SK-N-SH (cell line): ENCODE measurements at regions not wholly inside any gene's neighbourhood (a gene's known extent, or its start where the extent isn't known, plus 50 kb on each side); places are given as distances from the start of the nearest gene placed in this dataset.

Source experiments
- CTCF ChIA-PET: fragments of 300-600, 350-600 bp; formaldehyde crosslinking; extraction: SDS; loops from one replicate; lab custom pipeline; 2021; lab: Yijun Ruan, JAX
- POLR2A ChIA-PET: fragments of 350-600 bp; sonication (Branson Sonifier 250); formaldehyde crosslinking; extraction: SDS; loops from one replicate; lab custom pipeline; 2020; ENCODE audit warnings: antibody characterized with exemption, inconsistent platforms; lab: Yijun Ruan, JAX
- DNase-seq: peaks from one replicate; pipeline ENCODE4 v3.0.0; 2012
- H2AFZ ChIP-seq: fragments of 200-600 bp; sonication (generic); 2 replicates; pipeline ENCODE4 v1.8.1; 2016; ENCODE audit warnings: antibody characterized with exemption, mild to moderate bottlenecking, low read depth
- H3F3A ChIP-seq: fragments of 200-600 bp; sonication (generic); replicated peaks from 2 replicates; pipeline ENCODE3; 2016; ENCODE audit warnings: antibody characterized with exemption, mild to moderate bottlenecking; ENCODE audit not compliant: insufficient read depth
- H3K27ac ChIP-seq, 2 experiments: fragments of 200-500 bp in 1 of 2; fragments of 200-600 bp in 1 of 2; sonication (Bioruptor generic) in 1 of 2; sonication (generic), shearing (Covaris generic) in 1 of 2; 2 replicates each; pipeline versions ENCODE4 v1.5.1 to v1.6.1; 2014 to 2016; ENCODE audit warnings: low read depth in 2 of 2, inconsistent platforms in 1 of 2, low read length in 1 of 2, mild to moderate bottlenecking in 1 of 2, mixed read lengths in 1 of 2
- H3K27me3 ChIP-seq: fragments of 200-600 bp; sonication (generic), shearing (Covaris generic); 2 replicates; pipeline ENCODE4 v1.6.1; 2016; ENCODE audit warnings: mixed run types; ENCODE audit not compliant: insufficient read depth
- H3K36me3 ChIP-seq, 2 experiments: fragments of 200-500 bp in 1 of 2; fragments of 200-600 bp in 1 of 2; sonication (Bioruptor generic) in 1 of 2; sonication (generic) in 1 of 2; replicated peaks in 1 of 2; 2 replicates each; pipeline versions ENCODE3 to v1.5.1; 2014 to 2016; ENCODE audit warnings: low read length in 1 of 2, mild to moderate bottlenecking in 1 of 2; ENCODE audit not compliant: insufficient read depth in 2 of 2, control insufficient read depth in 1 of 2
- H3K4me1 ChIP-seq, 2 experiments: fragments of 200-500 bp in 1 of 2; fragments of 200-600 bp in 1 of 2; sonication (Bioruptor generic) in 1 of 2; sonication (generic), shearing (Covaris generic) in 1 of 2; 2 replicates each; pipeline versions ENCODE4 v1.5.1 to v1.6.1; 2014 to 2016; ENCODE audit warnings: low read depth in 1 of 2, low read length in 1 of 2, mixed run types in 1 of 2; ENCODE audit not compliant: insufficient read depth in 2 of 2, control insufficient read depth in 1 of 2
- H3K4me2 ChIP-seq: fragments of 200-600 bp; sonication (generic), shearing (Covaris generic); 2 replicates; pipeline ENCODE4 v1.6.1; 2017; ENCODE audit warnings: mixed run types
- H3K4me3 ChIP-seq, 2 experiments: fragments of 200-500 bp in 1 of 2; fragments of 200-600 bp in 1 of 2; sonication (Bioruptor generic) in 1 of 2; sonication (generic), shearing (Covaris generic) in 1 of 2; 2 replicates each; pipeline versions ENCODE4 v1.5.1 to v1.8.1; 2014 to 2016; ENCODE audit warnings: low read depth in 2 of 2, inconsistent platforms in 1 of 2, low read length in 1 of 2, mild to moderate bottlenecking in 1 of 2, mixed read lengths in 1 of 2, moderate library complexity in 1 of 2
- H3K79me2 ChIP-seq: fragments of 200-600 bp; sonication (generic); 2 replicates; pipeline ENCODE4 v1.8.1; 2017; ENCODE audit warnings: mild to moderate bottlenecking; ENCODE audit not compliant: insufficient read depth
- H3K9ac ChIP-seq: fragments of 200-600 bp; sonication (generic); 2 replicates; pipeline ENCODE4 v1.6.1; 2017; ENCODE audit warnings: mixed run types
- H3K9me2 ChIP-seq: fragments of 200-600 bp; sonication (generic); 2 replicates; pipeline ENCODE4 v1.6.1; 2017; ENCODE audit warnings: mixed run types
- H3K9me3 ChIP-seq: fragments of 200-600 bp; sonication (generic); 2 replicates; pipeline ENCODE4 v1.6.1; 2017; ENCODE audit warnings: mixed run types, mild to moderate bottlenecking, moderate library complexity
- H4K20me1 ChIP-seq: fragments of 200-600 bp; sonication (generic); 2 replicates; pipeline ENCODE4 v1.6.1; 2017; ENCODE audit warnings: mild to moderate bottlenecking, mixed run types; ENCODE audit not compliant: insufficient read depth
- ELF1 ChIP-seq: IDR thresholded peaks from 2 replicates; pipeline ENCODE4 v1.4.0; 2012
- EP300 ChIP-seq, 2 experiments: IDR thresholded peaks; 2 replicates each; pipeline versions ENCODE4 v1.4.0 to v1.6.1; 2012; ENCODE audit warnings: borderline replicate concordance in 1 of 2, low read depth in 1 of 2, low read length in 1 of 2
- EZH2phosphoT487 ChIP-seq: fragments of 200-600 bp; sonication (generic); IDR thresholded peaks from 2 replicates; pipeline ENCODE4 v1.6.1; 2017; ENCODE audit warnings: low read depth, mixed run types, mild to moderate bottlenecking, antibody characterized with exemption, moderate library complexity, borderline replicate concordance
- FOSL2 ChIP-seq: IDR thresholded peaks from 2 replicates; pipeline ENCODE4 v1.4.0; 2012; ENCODE audit warnings: low read depth, mild to moderate bottlenecking, moderate library complexity, borderline replicate concordance
- FOXJ3 ChIP-seq: sonication (generic); formaldehyde crosslinking; IDR thresholded peaks from 2 replicates; pipeline ENCODE4 v1.5.1; 2020; ENCODE audit warnings: mild to moderate bottlenecking, missing genetic modification reagents
- FOXM1 ChIP-seq: IDR thresholded peaks from 2 replicates; pipeline ENCODE4 v1.4.0; 2012; ENCODE audit warnings: low read depth, mild to moderate bottlenecking
- GABPA ChIP-seq: IDR thresholded peaks from 2 replicates; pipeline ENCODE4 v1.4.0; 2012; ENCODE audit warnings: low read depth, mild to moderate bottlenecking
- GATA2 ChIP-seq: sonication (generic); formaldehyde crosslinking; IDR thresholded peaks from 2 replicates; pipeline ENCODE4 v1.5.0; 2020; ENCODE audit warnings: mild to moderate bottlenecking, missing genetic modification reagents
- JUND ChIP-seq: IDR thresholded peaks from 2 replicates; pipeline ENCODE4 v1.4.0; 2012
- MAX ChIP-seq: IDR thresholded peaks from 2 replicates; pipeline ENCODE4 v1.4.0; 2012; ENCODE audit warnings: low read depth
- NFIC ChIP-seq: IDR thresholded peaks from 2 replicates; pipeline ENCODE4 v1.4.0; 2012; ENCODE audit warnings: borderline replicate concordance
- NRF1 ChIP-seq: IDR thresholded peaks from 2 replicates; pipeline ENCODE4 v1.6.1; 2012; ENCODE audit warnings: low read depth, mild to moderate bottlenecking, low read length
- PBX3 ChIP-seq: IDR thresholded peaks from 2 replicates; pipeline ENCODE4; 2012
- POLR2AphosphoS5 ChIP-seq: IDR thresholded peaks from 2 replicates; pipeline ENCODE4 v1.6.1; 2012; ENCODE audit warnings: low read depth, low read length
- RAD21 ChIP-seq: IDR thresholded peaks from 2 replicates; pipeline ENCODE4 v1.6.1; 2012; ENCODE audit warnings: mild to moderate bottlenecking, low read length
- RFX5 ChIP-seq: IDR thresholded peaks from 2 replicates; pipeline ENCODE4 v1.6.1; 2012; ENCODE audit warnings: mild to moderate bottlenecking, improper control_type of control experiment, low read length
- RXRA ChIP-seq: IDR thresholded peaks from 2 replicates; pipeline ENCODE4 v1.4.0; 2012; ENCODE audit warnings: low read depth, mild to moderate bottlenecking, borderline replicate concordance
- SIN3A ChIP-seq: IDR thresholded peaks from 2 replicates; pipeline ENCODE4 v1.6.1; 2012; ENCODE audit warnings: low read depth, mild to moderate bottlenecking, low read length, moderate library complexity, borderline replicate concordance
- WGBS: methylation state at CpG from one replicate; pipeline ENCODE4 v1.1.6; 2017; ENCODE audit warnings: low lambda C conversion rate; 5-methylcytosine and 5-hydroxymethylcytosine counted together
- TF ChIP-seq, protein P1 (sequence below): IDR thresholded peaks from 2 replicates; pipeline ENCODE4 v1.6.1; 2012; ENCODE audit warnings: mild to moderate bottlenecking, low read depth, low read length, moderate library complexity
- TF ChIP-seq, protein P2 (sequence below): fragments of 150-350 bp; IDR thresholded peaks from 2 replicates; pipeline ENCODE4 v1.6.1; 2016; ENCODE audit warnings: mild to moderate bottlenecking, low read depth, low read length

DNA sequence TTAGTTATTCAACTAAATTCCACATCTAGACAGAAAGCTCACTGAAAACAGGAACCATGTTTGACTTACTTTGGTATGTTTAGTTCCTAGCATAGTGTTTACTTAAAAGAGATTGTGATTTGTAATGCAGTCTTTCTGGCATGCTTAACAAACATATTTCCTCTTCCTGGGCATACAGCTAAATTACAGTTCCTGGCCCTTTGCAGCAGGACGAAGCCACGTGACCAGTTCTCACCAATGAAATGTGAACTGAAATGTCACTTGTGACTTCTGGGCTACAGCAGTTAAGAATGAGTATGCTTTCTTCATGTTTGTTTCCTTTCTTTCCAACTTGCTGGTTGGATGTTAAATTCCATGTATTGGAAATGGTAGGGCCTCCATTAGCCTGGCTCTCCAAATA lies 330.5 kb downstream of the FIGN start (continued):
- TF ChIP-seq FOSL2 (no peak), ELF1 (no peak), NRF1 (no peak)

DNA sequence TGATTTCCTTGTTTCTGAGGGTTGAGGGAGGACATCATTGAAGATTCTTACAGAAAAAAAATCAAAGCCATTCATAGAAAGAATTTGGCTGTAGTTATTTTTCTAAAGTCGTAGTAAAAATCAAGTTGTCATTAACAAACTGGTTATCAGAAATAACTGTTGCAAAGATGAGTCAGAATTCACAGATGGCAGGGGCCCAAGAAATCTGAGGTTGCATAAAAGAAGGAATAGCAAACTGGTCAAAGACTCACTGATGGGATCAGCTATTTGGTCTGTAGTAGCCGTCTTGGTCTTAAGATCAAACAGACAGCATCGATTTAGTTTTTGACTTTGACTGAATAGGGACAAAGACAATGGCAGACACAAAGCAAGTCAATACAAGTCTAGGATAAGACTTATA lies 334.3 kb downstream of the FIGN start:
- no peaks in the 10 kb centered on the region for H3K4me1 ChIP-seq
- H3K36me3 ChIP-seq, result no peaks in the 10 kb centered on the region
- no peak for DNase-seq
- no peaks in the 10 kb centered on the region for H3K9me2 ChIP-seq
- POLR2A ChIA-PET, result no interaction called here
- H3K4me2 ChIP-seq, result no peak overlapping the region
- no peaks in the 10 kb centered on the region for H3F3A ChIP-seq
- H3K79me2 ChIP-seq, result no peaks in the 10 kb centered on the region
- no peak overlapping the region for H3K4me3 ChIP-seq
- H2AFZ ChIP-seq, result no peak overlapping the region
- no peaks in the 10 kb centered on the region for H3K27me3 ChIP-seq
- TF ChIP-seq JUND (peak; percentile 7; the same call in 1 of the 2 replicates), SIN3A (no peak)
- H4K20me1 ChIP-seq, result no peaks in the 10 kb centered on the region
- H3K9ac ChIP-seq, result no peak overlapping the region
- CTCF ChIA-PET, result no interaction called here
- no peaks in the 10 kb centered on the region for H3K9me3 ChIP-seq
- no peak overlapping the region for H3K27ac ChIP-seq
- 53% methylated on average over 3 of the region's 3 CpGs for WGBS

DNA sequence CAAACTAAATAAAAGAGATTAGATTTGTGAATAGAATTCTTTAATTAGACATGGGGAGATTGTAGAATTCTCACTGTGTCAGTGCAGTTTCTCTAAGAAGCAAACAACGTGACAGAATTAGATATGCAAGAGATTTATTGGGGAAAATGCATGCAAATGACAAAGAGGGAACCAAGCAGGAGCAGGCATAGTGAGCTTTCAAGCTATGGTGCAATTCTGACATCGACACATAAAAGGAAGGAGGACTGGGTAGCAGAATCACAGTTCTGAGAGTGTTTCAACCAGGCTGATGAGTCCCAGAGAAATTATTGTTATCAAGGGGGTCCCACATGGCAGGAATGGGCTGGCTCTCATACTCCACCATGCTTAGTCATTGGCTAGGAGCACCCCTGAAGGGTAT lies 338.4 kb downstream of the FIGN start:
- H3K4me1 ChIP-seq, result no peaks in the 10 kb centered on the region
- POLR2A ChIA-PET, result no interaction called here
- no peak overlapping the region for H3K27ac ChIP-seq
- H3K9me2 ChIP-seq, result no peaks in the 10 kb centered on the region
- H3K4me2 ChIP-seq, result no peak overlapping the region
- H3K27me3 ChIP-seq, result no peaks in the 10 kb centered on the region
- no peaks in the 10 kb centered on the region for H3F3A ChIP-seq
- DNase-seq, result no peak
- H3K79me2 ChIP-seq, result no peaks in the 10 kb centered on the region
- no peak overlapping the region for H3K4me3 ChIP-seq
- no peak for TF ChIP-seq JUND
- no peak for TF ChIP-seq FOXJ3 (CRISPR knock-in tag)
- TF ChIP-seq EZH2phosphoT487, result no peak
- no peak for TF ChIP-seq FOSL2
- TF ChIP-seq RXRA, result no peak
- no peak for TF ChIP-seq RFX5
- TF ChIP-seq, protein P1, sequence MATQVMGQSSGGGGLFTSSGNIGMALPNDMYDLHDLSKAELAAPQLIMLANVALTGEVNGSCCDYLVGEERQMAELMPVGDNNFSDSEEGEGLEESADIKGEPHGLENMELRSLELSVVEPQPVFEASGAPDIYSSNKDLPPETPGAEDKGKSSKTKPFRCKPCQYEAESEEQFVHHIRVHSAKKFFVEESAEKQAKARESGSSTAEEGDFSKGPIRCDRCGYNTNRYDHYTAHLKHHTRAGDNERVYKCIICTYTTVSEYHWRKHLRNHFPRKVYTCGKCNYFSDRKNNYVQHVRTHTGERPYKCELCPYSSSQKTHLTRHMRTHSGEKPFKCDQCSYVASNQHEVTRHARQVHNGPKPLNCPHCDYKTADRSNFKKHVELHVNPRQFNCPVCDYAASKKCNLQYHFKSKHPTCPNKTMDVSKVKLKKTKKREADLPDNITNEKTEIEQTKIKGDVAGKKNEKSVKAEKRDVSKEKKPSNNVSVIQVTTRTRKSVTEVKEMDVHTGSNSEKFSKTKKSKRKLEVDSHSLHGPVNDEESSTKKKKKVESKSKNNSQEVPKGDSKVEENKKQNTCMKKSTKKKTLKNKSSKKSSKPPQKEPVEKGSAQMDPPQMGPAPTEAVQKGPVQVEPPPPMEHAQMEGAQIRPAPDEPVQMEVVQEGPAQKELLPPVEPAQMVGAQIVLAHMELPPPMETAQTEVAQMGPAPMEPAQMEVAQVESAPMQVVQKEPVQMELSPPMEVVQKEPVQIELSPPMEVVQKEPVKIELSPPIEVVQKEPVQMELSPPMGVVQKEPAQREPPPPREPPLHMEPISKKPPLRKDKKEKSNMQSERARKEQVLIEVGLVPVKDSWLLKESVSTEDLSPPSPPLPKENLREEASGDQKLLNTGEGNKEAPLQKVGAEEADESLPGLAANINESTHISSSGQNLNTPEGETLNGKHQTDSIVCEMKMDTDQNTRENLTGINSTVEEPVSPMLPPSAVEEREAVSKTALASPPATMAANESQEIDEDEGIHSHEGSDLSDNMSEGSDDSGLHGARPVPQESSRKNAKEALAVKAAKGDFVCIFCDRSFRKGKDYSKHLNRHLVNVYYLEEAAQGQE, result no peak
- no peak for TF ChIP-seq SIN3A
- TF ChIP-seq POLR2AphosphoS5, result no peak
- no peak for TF ChIP-seq MAX
- TF ChIP-seq RAD21, result no peak
- TF ChIP-seq FOXM1, result no peak
- TF ChIP-seq GATA2 (CRISPR knock-in tag), result no peak
- no peak for TF ChIP-seq EP300 (IDR thresholded peaks at IDR 0.05; ENCODE audit: borderline replicate concordance in 1 of 2, low read depth in 1 of 2, low read length in 1 of 2)
- TF ChIP-seq PBX3, result no peak
- TF ChIP-seq, protein P2, sequence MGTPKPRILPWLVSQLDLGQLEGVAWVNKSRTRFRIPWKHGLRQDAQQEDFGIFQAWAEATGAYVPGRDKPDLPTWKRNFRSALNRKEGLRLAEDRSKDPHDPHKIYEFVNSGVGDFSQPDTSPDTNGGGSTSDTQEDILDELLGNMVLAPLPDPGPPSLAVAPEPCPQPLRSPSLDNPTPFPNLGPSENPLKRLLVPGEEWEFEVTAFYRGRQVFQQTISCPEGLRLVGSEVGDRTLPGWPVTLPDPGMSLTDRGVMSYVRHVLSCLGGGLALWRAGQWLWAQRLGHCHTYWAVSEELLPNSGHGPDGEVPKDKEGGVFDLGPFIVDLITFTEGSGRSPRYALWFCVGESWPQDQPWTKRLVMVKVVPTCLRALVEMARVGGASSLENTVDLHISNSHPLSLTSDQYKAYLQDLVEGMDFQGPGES, result no peak
- no peak for TF ChIP-seq NFIC
- TF ChIP-seq GABPA, result no peak
- CTCF ChIA-PET, result interaction anchor here (0.6 kb wide), 1 partner anchor 65 kb away, joined by 3 read pairs; no protein-coding TSS in a partner anchor
- no peaks in the 10 kb centered on the region for H3K36me3 ChIP-seq
- no peaks in the 10 kb centered on the region for H4K20me1 ChIP-seq
- no peaks in the 10 kb centered on the region for H3K9me3 ChIP-seq
- H2AFZ ChIP-seq, result no peak overlapping the region
- whole genome bisulfite sequencing, result 56% methylated on average over 2 of the region's 2 CpGs
- no peak overlapping the region for H3K9ac ChIP-seq
